Right atrium auricular region (tissue), 2 donors: ENCODE measurements at regions not wholly inside any gene's neighbourhood (a gene's known extent, or its start where the extent isn't known, plus 50 kb on each side); places are given as distances from the start of the nearest gene placed in this dataset.

Source experiments
- DNase-seq: peaks from one replicate; pipeline ENCODE4 v3.0.0-alpha.2; 2019; ENCODE audit warnings: low spot score
- H3K27ac ChIP-seq, 2 donors: fragments of 200-600 bp; sonication (generic); 1 replicate in 1 of 2; 2 replicates in 1 of 2; pipeline ENCODE4 v1.5.1; 2016 to 2019
- H3K27me3 ChIP-seq, 2 donors: fragments of 200-600 bp; sonication (generic); one replicate each; pipeline versions ENCODE4 v1.5.1 to v1.6.0; 2017 to 2019
- H3K36me3 ChIP-seq: fragments of 200-600 bp; sonication (generic); one replicate; pipeline ENCODE4 v1.5.1; 2016
- H3K4me1 ChIP-seq, 2 donors: fragments of 200-600 bp; sonication (generic); one replicate each; pipeline versions ENCODE4 v1.5.1 to v1.6.0; 2017 to 2019
- H3K4me3 ChIP-seq, 2 donors: fragments of 200-600 bp; sonication (generic); 1 replicate in 1 of 2; 2 replicates in 1 of 2; pipeline ENCODE4 v1.5.1; 2017 to 2019; ENCODE audit warnings: mild to moderate bottlenecking in 1 of 2, moderate library complexity in 1 of 2
- H3K9me3 ChIP-seq, 2 donors: fragments of 200-600 bp; sonication (generic); one replicate each; pipeline ENCODE4 v1.5.1; 2019
- TF ChIP-seq, protein P1 (sequence below), 2 donors: fragments of 200-600 bp; sonication (generic); IDR thresholded peaks; one replicate each; pipeline ENCODE4 v1.5.1; 2019; ENCODE audit warnings: antibody characterized with exemption in 2 of 2

DNA sequence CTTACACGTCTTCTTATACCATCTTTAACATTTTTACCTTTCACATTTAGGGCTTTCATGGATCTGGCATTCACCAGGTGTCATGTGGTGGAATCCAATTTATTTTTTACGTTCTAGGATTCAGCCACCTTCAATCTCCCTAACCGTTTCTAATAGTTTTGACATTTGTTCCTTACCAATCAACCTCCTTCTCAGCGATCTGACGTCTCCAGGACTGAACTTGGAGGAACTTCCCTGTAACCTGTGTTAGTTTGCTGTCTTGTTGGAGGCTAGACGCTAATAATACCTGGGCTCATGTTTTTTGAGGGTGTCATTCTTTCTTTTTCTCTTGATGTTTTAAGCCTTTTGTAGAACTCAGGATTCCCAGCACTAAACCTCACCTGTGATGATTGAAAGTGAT lies 351.6 kb downstream of the THBS2 start:
- H3K4me1 ChIP-seq = no peaks in the 10 kb centered on the region
- TF ChIP-seq, protein P1, sequence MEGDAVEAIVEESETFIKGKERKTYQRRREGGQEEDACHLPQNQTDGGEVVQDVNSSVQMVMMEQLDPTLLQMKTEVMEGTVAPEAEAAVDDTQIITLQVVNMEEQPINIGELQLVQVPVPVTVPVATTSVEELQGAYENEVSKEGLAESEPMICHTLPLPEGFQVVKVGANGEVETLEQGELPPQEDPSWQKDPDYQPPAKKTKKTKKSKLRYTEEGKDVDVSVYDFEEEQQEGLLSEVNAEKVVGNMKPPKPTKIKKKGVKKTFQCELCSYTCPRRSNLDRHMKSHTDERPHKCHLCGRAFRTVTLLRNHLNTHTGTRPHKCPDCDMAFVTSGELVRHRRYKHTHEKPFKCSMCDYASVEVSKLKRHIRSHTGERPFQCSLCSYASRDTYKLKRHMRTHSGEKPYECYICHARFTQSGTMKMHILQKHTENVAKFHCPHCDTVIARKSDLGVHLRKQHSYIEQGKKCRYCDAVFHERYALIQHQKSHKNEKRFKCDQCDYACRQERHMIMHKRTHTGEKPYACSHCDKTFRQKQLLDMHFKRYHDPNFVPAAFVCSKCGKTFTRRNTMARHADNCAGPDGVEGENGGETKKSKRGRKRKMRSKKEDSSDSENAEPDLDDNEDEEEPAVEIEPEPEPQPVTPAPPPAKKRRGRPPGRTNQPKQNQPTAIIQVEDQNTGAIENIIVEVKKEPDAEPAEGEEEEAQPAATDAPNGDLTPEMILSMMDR (IDR thresholded peaks at IDR 0.05) = no peak
- no peaks in the 10 kb centered on the region for H3K36me3 ChIP-seq
- H3K27ac ChIP-seq = no peak overlapping the region
- no peak for DNase-seq
- no peaks in the 10 kb centered on the region for H3K27me3 ChIP-seq
- H3K4me3 ChIP-seq = no peak overlapping the region
- H3K9me3 ChIP-seq = no peaks in the 10 kb centered on the region

DNA sequence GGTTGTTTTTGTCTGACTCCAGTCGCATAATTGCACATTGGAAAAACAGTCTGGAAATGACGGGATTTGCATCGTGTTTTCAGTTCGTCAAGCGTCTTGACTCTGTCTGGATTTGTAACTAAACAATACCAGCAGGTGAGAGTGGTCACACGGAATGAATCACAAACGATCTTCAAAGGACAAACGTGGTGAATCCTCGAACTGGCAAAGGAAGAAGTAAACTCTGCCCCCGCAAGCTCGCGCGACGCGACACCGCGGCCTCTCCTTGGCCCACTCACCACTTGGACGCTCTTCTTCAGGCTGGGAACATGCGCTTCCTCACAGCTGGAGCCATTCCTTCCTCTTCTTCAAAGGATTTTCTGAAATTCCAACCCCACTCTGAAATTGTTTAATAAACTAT lies 352.6 kb downstream of the THBS2 start:
- Histone ChIP-seq H3K27me3 (no peaks in the 10 kb centered on the region), H3K27ac (no peak overlapping the region), H3K9me3 (no peaks in the 10 kb centered on the region), H3K4me1 (no peaks in the 10 kb centered on the region), H3K4me3 (no peak overlapping the region), H3K36me3 (no peaks in the 10 kb centered on the region)
- TF ChIP-seq, protein P1 (IDR thresholded peaks at IDR 0.05) = no peak
- no peak for DNase-seq

DNA sequence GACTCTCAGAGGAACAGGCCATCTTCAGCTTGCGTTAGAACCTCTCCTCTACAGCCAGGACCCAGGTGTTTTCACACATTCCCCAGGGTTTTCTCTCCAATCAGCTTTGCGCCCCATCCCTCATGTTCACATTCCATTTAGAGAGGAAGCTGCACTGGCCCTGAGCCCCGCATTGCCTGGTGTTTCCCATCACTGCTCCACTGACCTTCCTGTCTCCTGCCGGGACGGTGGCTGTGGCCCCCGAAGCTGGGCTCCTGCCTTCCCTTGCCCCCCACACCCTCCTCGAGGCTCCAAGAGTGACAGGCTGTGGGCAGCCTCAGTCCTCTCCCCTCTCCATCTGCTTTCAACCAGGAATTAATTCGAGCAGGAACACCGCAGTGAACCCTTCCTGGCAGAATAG lies 357.3 kb downstream of the THBS2 start:
- no peaks in the 10 kb centered on the region for H3K9me3 ChIP-seq
- no peak overlapping the region for H3K27ac ChIP-seq
- no peak for DNase-seq
- H3K36me3 ChIP-seq = no peaks in the 10 kb centered on the region
- TF ChIP-seq, protein P1 (IDR thresholded peaks at IDR 0.05) = no peak
- H3K27me3 ChIP-seq = no peaks in the 10 kb centered on the region
- H3K4me1 ChIP-seq = no peaks in the 10 kb centered on the region
- no peak overlapping the region for H3K4me3 ChIP-seq

DNA sequence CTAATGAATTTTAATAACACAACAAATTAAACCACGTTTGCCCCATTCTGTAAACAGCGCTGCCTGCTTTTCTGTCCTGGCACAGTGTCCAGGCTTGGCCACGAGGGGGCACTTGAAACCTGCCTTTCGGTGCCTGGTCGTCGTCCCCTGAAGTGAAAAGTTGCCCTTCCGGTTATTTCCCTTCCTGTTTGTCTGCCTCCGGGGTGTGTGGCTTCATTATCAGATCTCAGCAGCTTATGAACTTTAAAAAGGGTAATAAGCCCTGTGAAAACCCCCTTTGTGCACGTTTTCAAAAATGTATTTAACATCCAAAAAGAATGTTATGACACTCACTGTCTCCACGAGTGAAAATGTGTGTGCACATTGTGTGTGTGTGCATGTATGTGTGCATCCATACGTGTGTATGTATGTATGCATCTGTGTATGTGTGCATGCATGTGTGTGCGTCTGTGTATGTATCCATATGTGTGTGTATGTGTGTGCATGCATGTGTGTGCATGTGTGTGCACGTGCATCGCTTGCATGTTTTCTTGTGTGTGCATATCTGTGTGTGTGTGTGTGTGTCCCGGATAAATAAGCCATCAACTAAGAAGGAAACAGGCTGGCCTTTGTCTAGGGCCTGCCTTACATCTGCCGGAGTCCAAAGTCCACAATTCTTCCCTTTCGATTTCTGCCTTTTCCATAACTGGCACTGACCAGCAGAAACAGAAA lies 358.4 kb downstream of the THBS2 start:
- H3K4me1 ChIP-seq = no peaks in the 10 kb centered on the region
- no peak overlapping the region for H3K4me3 ChIP-seq
- no peak overlapping the region for H3K27ac ChIP-seq
- DNase-seq = peak; percentile 84
- no peaks in the 10 kb centered on the region for H3K27me3 ChIP-seq
- H3K9me3 ChIP-seq = no peaks in the 10 kb centered on the region
- TF ChIP-seq, protein P1 (IDR thresholded peaks at IDR 0.05) = peak; percentile 73 to 94
- no peaks in the 10 kb centered on the region for H3K36me3 ChIP-seq

DNA sequence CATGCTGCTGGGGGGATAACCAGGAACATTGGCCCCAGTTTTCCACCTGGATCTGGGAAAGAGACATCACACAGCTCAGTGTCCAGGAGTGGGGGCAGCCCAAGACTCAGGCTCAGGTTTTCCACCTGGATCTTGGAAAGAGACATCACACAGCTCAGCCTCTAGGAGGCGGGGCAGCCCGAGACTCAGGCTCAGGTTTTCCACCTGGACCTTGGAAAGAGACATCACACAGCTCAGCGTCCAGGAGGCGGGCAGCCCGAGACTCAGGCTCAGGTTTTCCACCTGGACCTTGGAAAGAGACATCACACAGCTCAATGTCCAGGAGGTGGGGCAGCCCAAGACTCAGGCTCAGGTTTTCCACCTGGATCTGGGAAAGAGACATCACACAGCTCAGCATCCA lies 361.6 kb downstream of the THBS2 start:
- Histone ChIP-seq H3K27ac (no peak overlapping the region), H3K4me1 (no peaks in the 10 kb centered on the region), H3K4me3 (no peak overlapping the region), H3K27me3 (no peaks in the 10 kb centered on the region), H3K9me3 (no peaks in the 10 kb centered on the region), H3K36me3 (no peaks in the 10 kb centered on the region)
- TF ChIP-seq, protein P1 (IDR thresholded peaks at IDR 0.05) = no peak
- DNase-seq = no peak

DNA sequence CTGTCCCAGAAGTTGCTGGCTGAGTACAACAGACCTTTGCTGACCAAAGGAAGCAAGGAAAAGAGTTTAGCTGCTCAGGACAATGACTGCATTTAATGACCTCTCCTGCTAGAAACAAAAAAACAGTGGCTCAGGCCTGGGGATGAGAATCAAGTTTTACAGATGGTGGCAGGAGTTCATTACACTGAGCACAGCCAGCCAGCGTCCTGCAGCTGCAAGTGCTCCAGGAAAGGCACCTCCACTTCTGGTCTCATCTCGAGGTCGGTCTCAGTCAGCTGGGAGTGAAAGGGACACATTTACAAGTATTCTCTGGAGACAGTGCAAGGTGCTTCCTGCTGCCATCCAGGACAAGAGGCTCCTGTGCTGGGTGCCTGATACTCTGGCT lies 362.7 kb downstream of the THBS2 start:
- Histone ChIP-seq H3K4me1 (no peaks in the 10 kb centered on the region), H3K4me3 (no peak overlapping the region), H3K27ac (no peak overlapping the region), H3K9me3 (no peaks in the 10 kb centered on the region), H3K27me3 (no peaks in the 10 kb centered on the region), H3K36me3 (no peaks in the 10 kb centered on the region)
- DNase-seq = no peak
- TF ChIP-seq, protein P1 (IDR thresholded peaks at IDR 0.05) = no peak
